Astrocyte of the cerebellum (primary cell): ENCODE measurements at regions not wholly inside any gene's neighbourhood (a gene's known extent, or its start where the extent isn't known, plus 50 kb on each side); places are given as distances from the start of the nearest gene placed in this dataset.

Experiments
- DNase-seq: peaks from one replicate; pipeline ENCODE4 v3.0.0-alpha.2; 2011; ENCODE audit warnings: low read depth
- H3K4me3 ChIP-seq: 2 replicates; pipeline ENCODE4 v1.5.1; 2011; ENCODE audit warnings: mild to moderate bottlenecking, low read depth, low read length, moderate library complexity
- CTCF ChIP-seq: IDR thresholded peaks from 2 replicates; pipeline ENCODE4 v1.5.1; 2012; ENCODE audit warnings: low read length, low read depth, moderate library complexity, mild to moderate bottlenecking; ENCODE audit errors: missing control alignments
- in situ Hi-C: cut with HindIII; loops from 2 replicates; pipeline ENCODE4 v1.10.0; 2017; ENCODE audit warnings: low sequenced_read_pairs

- TF ChIP-seq CTCF, result no peak
- in situ Hi-C loops, result no loop called here
- no peak overlapping the region for H3K4me3 ChIP-seq
- DNase-seq, result no peak
These were observed 58.5 kb downstream of the IGLL5 start for GRCh38 chr22:22946131-22946530.

GRCh38 chr22:22948651-22949571, 61.3 kb downstream of the IGLL5 start:
- no peak for TF ChIP-seq CTCF
- in situ Hi-C loops, result no loop called here
- DNase-seq, result no peak
- H3K4me3 ChIP-seq, result no peak overlapping the region

GRCh38 chr22:22949953-22950352, 62.3 kb downstream of the IGLL5 start:
- no peak for TF ChIP-seq CTCF
- no peak for DNase-seq
- no peak overlapping the region for H3K4me3 ChIP-seq
- in situ Hi-C loops, result no loop called here

GRCh38 chr22:22951035-22951434, 63.4 kb downstream of the IGLL5 start:
- TF ChIP-seq CTCF, result no peak
- DNase-seq, result no peak
- in situ Hi-C loops, result no loop called here
- no peak overlapping the region for H3K4me3 ChIP-seq

- in situ Hi-C loops, result no loop called here
- DNase-seq, result no peak
- no peak for TF ChIP-seq CTCF
- no peak overlapping the region for H3K4me3 ChIP-seq
These were observed 65.1 kb downstream of the IGLL5 start for GRCh38 chr22:22952531-22953280.

- no peak for TF ChIP-seq CTCF
These were observed 66.2 kb downstream of the IGLL5 start for GRCh38 chr22:22953791-22954190.

More at GRCh38 chr22:22953791-22954190, 66.2 kb downstream of the IGLL5 start:
- H3K4me3 ChIP-seq, result no peak overlapping the region
- in situ Hi-C loops, result no loop called here
- no peak for DNase-seq
